Neural progenitor cell (in vitro differentiated cells): ENCODE measurements at regions not wholly inside any gene's neighbourhood (a gene's known extent, or its start where the extent isn't known, plus 50 kb on each side); places are given as distances from the start of the nearest gene placed in this dataset.

Experiments
- EZH2 ChIP-seq: fragments of 200-600 bp; sonication (generic); IDR thresholded peaks from 2 replicates; pipeline ENCODE4 v1.6.1; 2017; ENCODE audit warnings: antibody characterized with exemption, mild to moderate bottlenecking, moderate library complexity
- TF ChIP-seq, protein P1 (sequence below): fragments of 200-600 bp; sonication (generic); IDR thresholded peaks from 2 replicates; pipeline ENCODE4 v1.5.1; 2017; ENCODE audit warnings: antibody characterized with exemption, mild to moderate bottlenecking

DNA sequence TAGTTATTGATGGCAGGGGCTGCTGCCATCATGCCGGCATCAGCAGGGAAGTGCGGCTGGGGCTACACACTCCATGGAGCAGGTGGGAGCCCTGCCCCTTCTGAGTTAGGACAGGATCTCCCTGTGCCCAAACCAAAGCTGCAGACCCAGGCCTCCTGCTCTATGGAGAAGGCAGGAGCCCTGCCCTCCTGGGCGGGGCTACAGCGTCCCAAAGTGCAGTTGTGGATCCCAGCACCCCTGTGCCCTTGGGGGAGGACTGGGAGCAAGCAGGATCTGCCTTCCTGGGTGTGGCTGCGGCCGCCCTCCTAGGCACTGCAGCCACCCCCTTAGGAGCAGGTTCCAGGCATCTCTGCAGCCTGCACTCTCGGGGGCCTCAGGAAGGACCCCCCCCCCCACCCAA, 1392.4 kb upstream of the SLC39A10 start:
- TF ChIP-seq, protein P1, sequence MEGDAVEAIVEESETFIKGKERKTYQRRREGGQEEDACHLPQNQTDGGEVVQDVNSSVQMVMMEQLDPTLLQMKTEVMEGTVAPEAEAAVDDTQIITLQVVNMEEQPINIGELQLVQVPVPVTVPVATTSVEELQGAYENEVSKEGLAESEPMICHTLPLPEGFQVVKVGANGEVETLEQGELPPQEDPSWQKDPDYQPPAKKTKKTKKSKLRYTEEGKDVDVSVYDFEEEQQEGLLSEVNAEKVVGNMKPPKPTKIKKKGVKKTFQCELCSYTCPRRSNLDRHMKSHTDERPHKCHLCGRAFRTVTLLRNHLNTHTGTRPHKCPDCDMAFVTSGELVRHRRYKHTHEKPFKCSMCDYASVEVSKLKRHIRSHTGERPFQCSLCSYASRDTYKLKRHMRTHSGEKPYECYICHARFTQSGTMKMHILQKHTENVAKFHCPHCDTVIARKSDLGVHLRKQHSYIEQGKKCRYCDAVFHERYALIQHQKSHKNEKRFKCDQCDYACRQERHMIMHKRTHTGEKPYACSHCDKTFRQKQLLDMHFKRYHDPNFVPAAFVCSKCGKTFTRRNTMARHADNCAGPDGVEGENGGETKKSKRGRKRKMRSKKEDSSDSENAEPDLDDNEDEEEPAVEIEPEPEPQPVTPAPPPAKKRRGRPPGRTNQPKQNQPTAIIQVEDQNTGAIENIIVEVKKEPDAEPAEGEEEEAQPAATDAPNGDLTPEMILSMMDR: no peak
- no peak for TF ChIP-seq EZH2
